ENCODE measurements at regions not wholly inside any gene's neighbourhood (a gene's known extent, or its start where the extent isn't known, plus 50 kb on each side); places are given as distances from the start of the nearest gene placed in this dataset.
"Not testable (repeated sequence)": the region's sequence is repeated elsewhere in the genome, so short reads cannot be mapped to it uniquely, and the experiment has no call there.

DNA sequence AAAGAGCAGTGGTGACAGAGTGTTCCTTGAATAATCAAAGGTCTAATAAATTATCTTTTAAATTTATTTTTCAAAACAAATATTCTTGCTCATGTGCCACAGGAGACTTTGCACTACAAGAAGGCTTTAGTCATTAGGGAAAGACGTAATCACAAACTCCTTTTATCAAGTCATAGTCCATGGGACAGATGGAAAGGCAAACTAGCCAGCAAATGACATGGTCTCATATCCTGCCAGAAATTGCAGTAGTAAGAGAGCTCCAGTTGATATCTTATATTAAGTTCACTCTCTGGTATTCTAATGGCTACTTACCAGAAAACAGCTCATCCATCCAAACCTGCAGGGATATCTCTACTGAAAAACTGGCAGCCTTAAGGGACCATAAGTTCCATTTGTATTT is 225.0 kb upstream of the TP63 start:
- DNase-seq (ENCODE audit: low spot score), result no peak
- in situ Hi-C loops (cut with MboI; ENCODE audit: low sequenced_read_pairs, unreplicated experiment), result no loop called here
- no peak for TF ChIP-seq CTCF (IDR thresholded peaks at IDR 0.05; ENCODE audit: borderline replicate concordance, control extremely low read depth, extremely low read depth, insufficient read depth, missing control alignments)

- in situ Hi-C loops (cut with MboI; ENCODE audit: low sequenced_read_pairs, unreplicated experiment), result no loop called here
- TF ChIP-seq CTCF (IDR thresholded peaks at IDR 0.05; ENCODE audit: borderline replicate concordance, control extremely low read depth, extremely low read depth, insufficient read depth, missing control alignments), result no peak
- DNase-seq (ENCODE audit: low spot score), result no peak
Observed at GRCh38 chr3:189410522-189410921, 220.7 kb upstream of the TP63 start.

DNA sequence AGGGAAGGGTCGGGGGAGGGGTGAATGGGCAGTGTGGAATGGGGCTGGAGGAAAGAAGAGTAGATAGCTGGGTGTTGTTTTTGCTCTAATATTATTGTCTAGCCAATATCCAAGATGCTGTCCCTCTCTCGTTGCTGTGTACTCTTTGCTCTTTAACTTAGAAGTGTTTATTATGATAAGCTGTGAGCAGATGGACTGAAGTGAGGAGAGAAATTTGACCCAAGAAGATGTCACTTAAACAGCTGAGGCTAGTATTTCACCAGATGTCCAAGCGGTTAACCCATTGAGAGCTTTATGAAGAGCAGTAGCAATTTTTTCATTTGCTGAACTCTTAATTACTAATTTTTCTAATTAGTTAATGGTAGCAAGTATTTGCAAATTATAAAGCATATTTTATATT is 212.2 kb upstream of the TP63 start:
- no peak for DNase-seq (ENCODE audit: low spot score)
- TF ChIP-seq CTCF (IDR thresholded peaks at IDR 0.05; ENCODE audit: borderline replicate concordance, control extremely low read depth, extremely low read depth, insufficient read depth, missing control alignments), result no peak
- in situ Hi-C loops (cut with MboI; ENCODE audit: low sequenced_read_pairs, unreplicated experiment), result no loop called here

DNA sequence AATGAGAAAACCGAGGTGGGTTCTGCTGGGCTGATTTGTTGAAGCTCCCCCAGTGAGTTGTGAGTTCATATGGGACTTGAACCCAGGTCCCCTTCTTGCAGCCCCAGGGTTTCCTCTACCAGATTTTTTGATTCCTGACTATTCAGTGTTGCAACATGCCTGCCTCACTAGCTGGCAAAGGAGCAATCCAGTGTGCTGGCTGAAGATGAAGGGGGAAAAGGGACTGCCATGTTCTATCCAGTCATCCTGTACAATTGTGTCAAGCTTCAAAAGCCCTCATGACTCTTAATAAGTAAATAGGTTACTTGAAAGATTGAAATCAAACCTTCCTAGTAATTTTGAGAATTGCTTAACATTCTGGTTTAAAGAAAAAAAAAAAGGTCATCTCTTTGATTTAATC is 211.5 kb upstream of the TP63 start:
- no peak for TF ChIP-seq CTCF (IDR thresholded peaks at IDR 0.05; ENCODE audit: borderline replicate concordance, control extremely low read depth, extremely low read depth, insufficient read depth, missing control alignments)
- in situ Hi-C loops (cut with MboI; ENCODE audit: low sequenced_read_pairs, unreplicated experiment), result no loop called here
- no peak for DNase-seq (ENCODE audit: low spot score)

GRCh38 chr3:189424922-189425321 is 206.3 kb upstream of the TP63 start:
- in situ Hi-C loops (cut with MboI; ENCODE audit: low sequenced_read_pairs, unreplicated experiment), result no loop called here
- no peak for TF ChIP-seq CTCF (IDR thresholded peaks at IDR 0.05; ENCODE audit: borderline replicate concordance, control extremely low read depth, extremely low read depth, insufficient read depth, missing control alignments)
- DNase-seq (ENCODE audit: low spot score), result no peak

- in situ Hi-C loops (cut with MboI; ENCODE audit: low sequenced_read_pairs, unreplicated experiment), result no loop called here
- DNase-seq (ENCODE audit: low spot score), result no peak
- no peak for TF ChIP-seq CTCF (IDR thresholded peaks at IDR 0.05; ENCODE audit: borderline replicate concordance, control extremely low read depth, extremely low read depth, insufficient read depth, missing control alignments)
Observed at GRCh38 chr3:189429019-189429418, 202.2 kb upstream of the TP63 start.

DNA sequence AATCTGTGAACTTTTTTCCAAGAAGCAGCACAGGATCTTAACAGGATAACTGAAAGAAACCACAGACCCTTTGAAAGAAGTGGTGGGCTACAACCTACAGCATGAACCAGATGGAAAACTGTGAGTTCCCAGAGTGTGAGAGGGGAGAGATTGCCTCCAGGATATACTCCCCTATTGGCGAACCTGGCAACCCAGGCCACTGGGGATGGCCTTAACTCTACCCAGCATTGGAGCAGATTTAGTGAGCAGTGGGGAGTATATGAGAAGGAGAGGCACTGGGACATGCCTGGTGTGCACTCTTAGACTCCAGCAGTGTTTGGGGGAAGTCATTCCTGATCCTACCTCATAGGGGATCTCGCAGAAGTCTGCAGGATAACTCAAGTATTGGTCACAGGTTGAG is 201.0 kb upstream of the TP63 start:
- DNase-seq (ENCODE audit: low spot score), result no peak
- TF ChIP-seq CTCF (IDR thresholded peaks at IDR 0.05; ENCODE audit: borderline replicate concordance, control extremely low read depth, extremely low read depth, insufficient read depth, missing control alignments), result no peak
- in situ Hi-C loops (cut with MboI; ENCODE audit: low sequenced_read_pairs, unreplicated experiment), result no loop called here

GRCh38 chr3:189442257-189442656 is 188.9 kb upstream of the TP63 start:
- DNase-seq (ENCODE audit: low spot score); in situ Hi-C loops (cut with MboI; ENCODE audit: low sequenced_read_pairs, unreplicated experiment): not testable (repeated sequence)

Data from GM13976 (cell line).